HL-60 (cell line): ENCODE measurements at regions not wholly inside any gene's neighbourhood (a gene's known extent, or its start where the extent isn't known, plus 50 kb on each side); places are given as distances from the start of the nearest gene placed in this dataset.

ENCODE experiments used
- CTCF ChIP-seq: IDR thresholded peaks from one replicate; pipeline ENCODE4 v1.5.1; 2011; ENCODE audit warnings: low read length, control low read depth, inconsistent platforms; ENCODE audit not compliant: insufficient read depth
- POLR2AphosphoS5 ChIP-seq: IDR thresholded peaks from 2 replicates; pipeline ENCODE4 v1.6.1; 2012; ENCODE audit warnings: low read depth
- REST ChIP-seq: IDR thresholded peaks from 2 replicates; pipeline ENCODE4 v1.6.1; 2012; ENCODE audit warnings: low read depth; ENCODE audit not compliant: insufficient replicate concordance

GRCh38 chr2:120594856-120595685, 140.6 kb upstream of the GLI2 start:
- TF ChIP-seq CTCF (no peak), REST (no peak), POLR2AphosphoS5 (no peak)
